ENCODE measurements at regions not wholly inside any gene's neighbourhood (a gene's known extent, or its start where the extent isn't known, plus 50 kb on each side); places are given as distances from the start of the nearest gene placed in this dataset.
A peak's percentile ranks its signal among the peaks of the same experiment; 100 is the strongest.

DNA sequence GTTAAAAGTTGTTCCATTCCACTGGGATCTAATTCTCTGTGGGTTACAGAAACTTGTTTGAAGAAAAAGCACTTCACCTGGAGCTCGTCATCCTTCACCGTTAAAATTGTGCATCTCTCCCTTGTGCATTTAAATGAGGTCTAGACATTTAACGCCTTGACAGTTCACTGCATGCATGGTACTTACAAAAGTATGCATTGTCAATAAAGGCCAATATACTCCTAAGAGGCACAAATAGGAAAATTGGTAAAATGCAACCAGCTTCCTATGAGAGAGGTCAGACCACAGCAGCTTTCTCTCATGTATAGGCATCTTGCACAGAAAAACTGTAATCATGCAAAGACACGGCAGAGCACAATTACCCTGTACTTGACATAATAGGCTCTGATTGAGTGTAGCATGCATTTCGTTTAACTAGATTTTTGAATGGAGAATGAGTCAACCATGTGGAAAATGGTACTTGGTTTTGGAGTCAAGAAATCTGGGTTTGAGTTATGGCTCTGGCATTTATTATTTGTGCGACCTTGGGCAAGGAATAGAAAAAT, 378.5 kb downstream of the RFPL4B start:
- DNase-seq: no peak

DNA sequence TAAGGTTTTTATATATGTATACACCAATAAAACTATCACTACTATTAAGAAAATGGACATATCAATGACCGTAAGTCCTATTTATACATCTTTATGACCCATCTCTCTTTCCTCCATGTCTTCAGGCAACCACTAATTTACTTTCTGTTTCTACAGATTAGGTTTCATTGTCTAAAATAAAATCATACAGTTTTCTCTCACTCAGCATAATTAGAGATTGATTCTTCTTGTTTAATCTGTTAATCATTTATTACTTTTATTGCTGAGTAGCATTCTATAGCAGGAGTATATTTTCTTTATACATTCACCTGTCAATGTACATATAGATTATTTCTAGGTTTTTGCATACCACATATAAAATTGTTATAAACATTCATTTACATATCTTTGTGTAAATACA, 388.0 kb downstream of the RFPL4B start:
- DNase-seq: no peak

DNA sequence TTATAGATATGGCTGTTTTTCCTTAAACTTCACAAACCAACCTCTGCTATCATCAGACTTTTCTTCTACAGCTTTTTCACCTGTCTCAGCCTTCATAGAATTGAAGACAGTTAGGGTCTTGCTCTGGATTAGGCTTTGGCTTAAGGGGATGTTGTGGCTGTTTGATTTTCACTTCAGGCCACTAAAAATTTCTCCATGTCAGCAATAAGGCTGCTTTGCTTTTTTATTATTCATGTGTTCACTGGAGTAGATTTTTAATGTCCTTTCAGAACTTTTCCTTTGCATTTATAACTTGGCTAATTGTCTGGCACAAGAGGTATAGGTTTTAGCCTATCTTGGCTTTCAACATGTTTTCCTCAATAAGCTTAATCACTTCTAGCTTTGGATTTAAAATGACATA, 392.6 kb downstream of the RFPL4B start:
- DNase-seq: no peak

DNA sequence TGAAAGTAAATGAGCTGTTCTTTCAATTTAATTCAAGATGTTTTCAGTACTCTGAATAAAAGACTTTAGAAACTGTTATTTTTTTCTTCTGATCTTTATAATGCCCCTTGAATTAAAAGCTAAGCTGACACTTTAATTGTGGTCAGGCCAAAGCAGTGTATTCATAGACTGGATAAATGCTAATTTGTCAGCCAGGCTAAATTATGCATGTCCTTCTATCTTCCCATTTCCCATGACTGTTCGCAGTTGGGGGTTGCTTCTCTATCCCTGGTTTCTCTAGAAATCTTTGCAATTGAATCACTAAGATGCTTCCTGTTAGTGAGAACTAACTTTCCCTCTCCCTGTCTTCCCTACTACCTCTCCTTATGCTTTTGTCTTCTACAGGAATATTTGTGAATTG, 396.2 kb downstream of the RFPL4B start:
- no peak for DNase-seq

DNA sequence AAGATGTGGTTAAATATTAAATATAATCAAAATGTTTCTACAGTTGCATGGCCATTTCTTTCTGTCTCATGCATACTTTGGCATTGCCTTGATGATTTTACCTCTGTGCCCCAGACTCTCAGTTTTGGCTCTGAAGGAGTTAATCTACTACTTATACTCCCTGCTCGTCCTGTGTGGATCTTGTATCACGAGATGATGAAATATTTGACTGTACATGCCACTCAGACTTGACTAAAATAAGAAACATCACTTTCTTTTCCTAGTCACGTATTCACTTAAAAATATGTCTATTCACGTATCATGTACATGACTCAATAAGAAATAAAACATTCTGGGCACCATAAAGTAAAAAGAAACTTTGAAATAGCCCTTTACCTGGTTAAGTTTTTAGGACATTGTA, 397.7 kb downstream of the RFPL4B start:
- DNase-seq: no peak

DNA sequence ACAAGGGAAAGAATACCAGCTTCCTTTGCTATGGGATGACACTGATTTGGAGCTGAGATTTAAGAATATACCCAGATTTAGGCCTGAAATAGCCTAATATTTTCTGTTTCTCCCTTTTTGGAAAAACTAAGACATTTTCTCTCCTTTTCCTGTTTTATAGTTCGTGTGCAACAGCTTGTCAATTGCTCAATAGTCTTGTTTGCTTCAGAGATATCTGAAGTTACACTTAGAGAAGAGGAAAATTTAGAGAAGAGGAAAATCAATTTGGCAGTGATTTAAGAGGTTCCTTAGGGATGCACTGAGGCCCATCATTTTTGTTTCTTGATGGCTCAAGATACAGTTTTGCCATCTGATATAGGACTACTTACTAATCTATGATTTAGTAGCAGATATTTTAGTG, 398.6 kb downstream of the RFPL4B start:
- DNase-seq: no peak

DNA sequence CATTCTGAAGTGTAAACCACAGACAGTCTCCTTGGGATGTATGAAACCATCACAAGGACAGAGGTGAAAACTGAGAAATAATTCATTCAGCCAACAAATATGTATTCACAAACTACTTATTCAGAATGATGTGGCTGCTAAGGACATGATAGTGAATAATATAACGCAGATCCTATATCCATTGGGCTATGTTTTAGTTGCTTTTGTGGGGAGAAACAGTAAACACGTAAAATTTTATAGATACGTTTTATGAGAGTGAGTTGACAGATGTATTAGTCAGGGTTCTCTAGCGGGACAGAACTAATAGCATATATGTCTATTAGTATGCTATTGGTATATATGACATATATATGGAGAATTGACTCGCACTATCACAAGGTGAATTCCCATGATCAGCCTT, 402.5 kb downstream of the RFPL4B start:
- DNase-seq: no peak

DNA sequence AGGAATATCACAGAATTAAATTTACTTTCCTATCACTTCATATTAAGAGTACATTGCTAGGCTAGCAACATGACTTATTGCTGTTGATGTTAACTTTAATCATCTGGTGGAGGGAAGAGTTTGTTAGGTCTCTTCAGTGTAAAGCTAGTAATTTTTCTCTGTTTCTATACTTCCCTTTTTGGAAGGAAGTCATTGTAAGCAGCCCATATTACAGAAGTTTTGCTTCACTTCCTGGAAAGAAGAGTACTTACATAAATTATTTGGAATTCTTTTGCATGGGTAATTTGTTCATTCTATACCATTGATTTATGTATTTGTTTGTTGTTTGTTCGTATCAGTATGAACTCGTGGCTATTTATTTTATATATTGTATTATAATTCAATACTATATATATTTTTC, 405.2 kb downstream of the RFPL4B start:
- DNase-seq: no peak

DNA sequence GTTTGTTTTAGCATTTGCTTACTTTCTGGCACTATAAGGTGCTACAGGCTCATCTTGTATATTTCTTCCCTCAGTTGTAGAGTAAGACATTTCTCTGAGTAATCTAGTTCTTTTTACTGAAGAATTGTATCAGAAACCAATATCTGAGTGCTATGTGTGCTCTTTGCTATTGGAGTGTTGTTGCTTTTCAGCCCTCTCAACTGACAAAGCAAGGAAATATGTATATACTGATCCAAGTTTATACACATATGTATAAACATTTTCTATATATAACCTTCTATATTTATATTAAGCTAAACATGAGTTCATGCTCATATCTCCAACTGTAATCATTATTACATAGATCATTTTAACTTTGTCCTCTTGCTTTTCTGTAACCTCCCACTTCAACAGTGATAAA, 405.7 kb downstream of the RFPL4B start:
- DNase-seq: no peak

DNA sequence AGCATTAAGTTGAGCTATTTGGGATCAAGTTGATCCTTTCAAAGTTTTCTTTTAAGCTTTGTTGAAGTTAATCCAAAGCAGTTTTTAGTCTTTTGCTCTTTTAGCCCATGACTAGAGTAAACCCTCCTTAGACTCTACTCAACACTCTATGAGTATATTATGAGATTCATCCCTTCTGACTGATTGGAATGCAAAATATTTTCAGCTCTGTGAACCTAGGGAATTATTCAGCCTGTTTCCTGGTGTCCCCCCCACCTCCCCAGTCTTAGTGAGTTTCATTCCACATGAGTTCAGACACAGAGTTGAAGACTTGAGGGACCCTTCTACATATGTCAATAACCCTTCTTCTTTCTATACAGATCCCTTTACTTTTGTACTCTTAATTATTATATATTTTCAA, 413.7 kb downstream of the RFPL4B start:
- DNase-seq: no peak

DNA sequence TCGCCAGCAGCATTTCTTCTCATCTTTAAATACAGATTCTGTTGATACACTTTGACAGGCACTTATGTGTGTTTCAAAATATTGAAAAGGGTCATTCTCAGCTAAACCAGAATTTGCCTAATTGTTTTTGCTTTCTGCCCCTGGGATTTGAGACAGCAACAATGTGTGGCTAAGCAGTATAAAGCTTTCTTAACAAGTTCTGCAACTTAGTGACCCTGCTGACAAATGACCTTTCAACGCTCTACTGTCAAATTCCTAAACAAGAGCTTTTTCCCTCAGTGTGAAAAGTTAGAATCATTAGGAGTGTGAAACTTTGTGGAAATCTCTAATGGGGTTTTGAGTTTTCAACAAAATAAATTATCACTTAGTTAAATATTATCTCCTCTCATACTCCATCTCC, 414.6 kb downstream of the RFPL4B start:
- no peak for DNase-seq

DNA sequence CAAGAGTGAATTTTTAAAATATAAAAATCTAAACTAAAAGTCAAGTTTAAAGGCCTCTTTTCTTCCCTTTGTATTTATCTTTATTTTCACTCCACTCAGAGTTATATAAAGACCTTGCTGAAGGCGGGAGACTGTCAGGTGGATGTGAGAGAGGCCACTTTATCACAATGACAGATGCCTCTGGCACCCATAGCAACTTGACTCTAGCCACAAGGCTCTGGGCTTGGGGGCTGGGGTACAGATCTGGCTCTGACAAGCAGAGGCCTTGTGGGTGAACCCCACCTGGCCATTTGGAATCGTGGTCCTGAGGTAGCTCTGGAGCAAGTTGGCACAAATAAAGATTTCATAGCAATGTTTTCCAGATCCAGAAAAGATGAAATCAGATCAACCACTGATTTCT, 417.2 kb downstream of the RFPL4B start:
- DNase-seq: no peak

DNA sequence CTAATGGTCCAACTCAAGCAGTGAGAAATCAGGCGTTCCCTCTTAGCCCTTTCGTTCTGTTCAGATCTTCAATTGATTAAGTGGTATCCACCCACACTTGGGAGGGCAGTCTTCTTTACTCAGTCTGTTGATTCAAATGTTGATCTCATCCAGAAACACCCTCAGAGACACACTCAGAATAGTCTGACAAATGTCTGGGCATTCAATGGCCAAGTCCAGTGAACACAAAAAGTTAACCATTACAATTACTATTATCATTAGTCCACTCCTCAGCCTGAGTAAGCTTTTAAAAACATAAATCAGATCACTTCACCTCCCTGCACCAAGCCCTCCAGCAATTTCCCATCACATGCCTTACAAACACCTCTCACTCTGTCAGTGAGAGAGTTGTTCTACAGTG, 423.2 kb downstream of the RFPL4B start:
- DNase-seq: no peak

DNA sequence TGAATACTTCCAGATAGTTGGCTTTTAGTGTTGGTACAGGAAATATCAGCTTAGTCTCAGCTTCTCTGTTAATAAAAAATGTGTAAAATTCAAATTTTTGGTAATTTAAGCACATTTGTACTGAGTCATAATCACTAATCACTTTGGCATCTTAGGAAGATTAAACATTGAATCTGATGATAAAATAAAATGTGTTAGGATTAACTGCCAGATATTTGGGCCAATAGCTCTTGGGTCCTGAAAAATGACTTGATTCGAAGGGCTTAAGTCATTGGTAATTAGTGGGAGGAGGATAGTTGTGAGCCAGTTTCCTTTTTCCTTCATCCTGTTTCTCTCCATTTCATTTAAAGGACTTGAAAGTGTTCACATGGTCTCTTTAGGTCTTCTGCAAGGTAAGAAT, 426.1 kb downstream of the RFPL4B start:
- DNase-seq: no peak

DNA sequence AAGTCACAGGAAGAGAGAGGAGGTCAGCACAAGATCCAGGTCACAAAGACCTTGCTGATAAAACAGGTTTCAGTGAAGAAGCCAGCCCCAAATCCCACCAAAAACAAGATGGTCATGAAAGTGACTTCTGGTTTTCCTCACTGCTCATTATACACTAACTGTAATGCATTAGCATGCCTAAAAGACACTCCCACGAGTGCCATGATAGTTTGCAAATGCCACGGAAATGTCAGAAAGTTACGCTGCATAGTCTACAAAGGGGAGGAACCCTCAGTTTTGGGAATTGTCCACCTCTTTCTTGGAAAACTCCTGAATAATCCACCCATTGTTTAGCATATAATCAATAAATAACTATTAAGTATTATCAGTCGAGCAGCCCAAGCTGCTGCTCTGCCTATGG, 427.2 kb downstream of the RFPL4B start:
- no peak for DNase-seq

DNA sequence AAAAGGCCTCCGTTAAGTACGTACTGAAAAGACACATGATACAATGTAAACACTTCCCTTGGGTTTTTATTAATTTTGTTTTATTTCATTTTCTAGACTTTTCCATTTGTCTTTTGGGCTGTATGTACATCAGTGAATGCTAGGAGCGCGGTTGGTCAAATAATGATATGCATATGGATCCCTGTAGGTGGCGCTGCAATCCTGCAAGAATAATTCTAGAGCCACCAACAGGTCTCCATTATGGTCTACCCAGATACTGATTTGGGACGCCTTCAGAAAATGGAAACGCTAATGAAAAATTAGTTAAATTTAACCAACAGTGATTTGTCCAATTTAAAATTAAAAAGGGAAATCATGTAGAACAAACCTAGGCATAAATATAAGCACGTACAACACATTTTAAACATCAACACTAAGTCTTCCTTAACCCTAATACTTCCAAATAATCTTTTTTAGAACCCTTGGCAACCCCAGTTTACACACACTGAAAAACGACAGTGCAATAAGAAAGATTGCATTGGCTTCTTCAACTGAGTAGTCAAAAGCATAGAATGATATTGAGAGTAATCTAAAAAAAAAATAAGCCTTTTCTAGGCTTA, 433.5 kb downstream of the RFPL4B start:
- DNase-seq: peak; percentile 80

DNA sequence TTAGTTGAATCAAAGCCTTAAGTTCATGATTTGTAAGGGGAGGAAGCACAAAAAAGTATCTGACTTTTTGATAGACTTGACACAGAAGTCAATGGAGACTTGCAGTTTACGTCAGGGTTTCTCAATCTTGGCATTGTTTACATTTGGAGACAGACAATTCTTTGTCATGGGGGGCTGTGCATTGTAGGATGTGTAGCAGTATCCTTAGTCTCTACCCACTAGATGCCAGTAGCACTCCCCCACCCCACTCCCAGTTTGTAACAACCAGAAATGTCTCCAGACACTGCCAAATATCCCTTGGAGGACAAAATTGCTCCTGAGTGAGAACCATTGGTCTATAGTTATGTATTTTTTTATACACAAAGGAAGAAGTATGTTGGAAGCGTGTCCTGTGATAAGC, 434.1 kb downstream of the RFPL4B start:
- DNase-seq: no peak

DNA sequence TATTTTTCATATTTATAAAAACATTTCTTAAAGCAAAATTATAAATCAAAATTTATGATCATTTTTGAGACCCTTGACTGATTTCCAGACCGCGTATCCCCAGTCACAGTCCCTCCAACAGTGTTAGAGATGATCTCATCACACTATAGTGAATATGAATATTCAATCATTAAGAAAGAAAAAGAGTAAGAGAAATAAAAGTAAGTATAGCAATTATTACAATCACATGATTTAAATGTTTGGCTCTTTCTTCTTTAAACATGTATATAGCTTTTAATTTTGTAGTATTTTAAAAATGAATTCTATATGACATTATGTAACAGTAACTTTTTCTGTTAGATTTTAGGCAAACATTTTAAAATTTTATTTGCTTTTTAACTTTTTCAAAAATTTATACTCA, 438.3 kb downstream of the RFPL4B start:
- DNase-seq: no peak

DNA sequence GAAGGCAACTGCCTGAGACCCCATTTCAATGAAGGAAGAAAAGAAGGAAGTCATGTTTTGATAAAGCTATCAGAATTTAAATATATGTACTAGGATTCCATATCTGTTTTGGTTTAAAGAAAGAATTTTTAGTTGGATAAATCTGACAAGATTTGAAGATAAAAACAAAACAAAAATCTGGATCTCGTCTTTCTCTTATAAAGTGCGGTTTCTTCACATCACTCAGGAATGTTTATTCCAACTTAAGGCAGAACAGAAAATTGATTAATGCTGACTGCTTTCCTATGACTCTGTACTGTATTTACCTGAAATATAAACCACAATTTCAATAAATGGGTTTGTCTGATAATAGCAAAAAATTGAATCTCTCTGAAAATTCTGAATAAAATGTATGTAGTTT, 439.7 kb downstream of the RFPL4B start:
- DNase-seq: no peak

DNA sequence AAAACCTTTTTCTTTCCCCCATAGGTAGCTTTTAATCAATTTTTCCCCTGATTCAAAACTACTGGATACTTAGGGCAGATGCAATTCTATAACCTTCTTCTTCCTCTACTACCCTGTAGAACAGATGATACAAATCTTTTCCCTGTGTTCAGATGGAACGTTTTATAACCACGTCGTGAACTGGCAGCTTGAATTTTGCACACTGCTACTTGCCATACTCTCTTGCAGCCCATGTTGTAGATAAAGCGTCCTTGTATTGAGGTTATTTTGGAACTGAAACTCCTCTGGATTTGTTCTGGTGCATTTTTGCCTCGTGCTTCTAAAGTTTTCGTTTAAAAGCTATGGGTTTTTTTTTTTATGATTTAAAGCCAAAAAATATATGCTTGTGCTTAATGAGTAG, 440.2 kb downstream of the RFPL4B start:
- DNase-seq: no peak

DNA sequence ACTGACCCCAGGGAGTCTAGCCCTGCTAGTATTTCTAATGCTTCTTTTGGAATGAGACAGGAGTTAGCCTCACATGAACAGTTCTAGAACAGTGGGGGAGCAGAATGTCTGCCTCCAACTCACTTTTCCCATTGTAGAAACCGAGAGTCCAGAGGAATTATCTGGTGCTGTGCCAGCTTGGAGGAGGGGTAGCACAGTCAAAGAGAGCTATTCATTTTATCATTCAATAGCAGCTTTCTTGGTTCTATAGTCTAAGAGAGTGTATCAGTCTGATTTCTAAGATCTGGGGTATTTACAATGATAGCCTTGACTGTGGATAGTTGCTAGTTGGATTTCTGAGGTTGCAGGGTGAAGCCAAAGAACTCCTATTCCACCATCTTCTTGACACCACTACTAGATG, 448.2 kb downstream of the RFPL4B start:
- no peak for DNase-seq

DNA sequence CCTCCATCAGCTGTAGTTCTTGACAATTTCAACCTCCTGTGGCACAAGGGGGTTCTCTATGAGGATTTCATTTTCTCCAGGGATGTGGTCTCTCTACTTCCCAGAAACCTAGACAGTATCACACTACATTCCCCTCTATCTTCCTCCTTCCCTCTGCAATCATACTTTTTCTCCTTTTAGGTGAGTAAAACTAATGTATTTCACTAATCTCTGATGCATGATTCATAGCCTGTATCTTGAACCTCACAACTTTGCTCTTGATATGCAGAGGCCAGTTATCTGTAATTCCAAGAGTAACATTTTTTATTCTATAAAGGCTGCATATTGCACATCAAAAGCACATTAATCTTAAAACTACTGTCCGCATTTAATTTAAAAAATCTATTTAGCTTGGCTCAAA, 449.6 kb downstream of the RFPL4B start:
- no peak for DNase-seq

DNA sequence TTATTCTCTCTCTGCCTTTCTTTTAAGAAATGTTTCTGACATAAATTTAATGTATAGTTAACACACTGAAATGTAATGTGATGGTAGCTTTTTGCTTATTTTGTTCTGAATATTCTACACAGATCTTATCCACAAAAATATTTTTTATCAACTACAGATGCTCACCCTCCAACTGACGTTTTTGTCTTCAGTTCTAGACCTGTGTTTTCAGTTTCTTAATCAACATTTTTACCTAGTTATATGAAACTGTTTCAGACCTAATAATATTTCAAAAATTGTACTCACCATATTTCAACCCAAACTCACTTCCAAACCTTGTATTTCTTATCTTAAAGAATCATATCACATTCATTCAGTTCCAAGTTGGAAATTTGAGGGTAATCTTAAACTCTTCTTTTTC, 452.8 kb downstream of the RFPL4B start:
- no peak for DNase-seq

DNA sequence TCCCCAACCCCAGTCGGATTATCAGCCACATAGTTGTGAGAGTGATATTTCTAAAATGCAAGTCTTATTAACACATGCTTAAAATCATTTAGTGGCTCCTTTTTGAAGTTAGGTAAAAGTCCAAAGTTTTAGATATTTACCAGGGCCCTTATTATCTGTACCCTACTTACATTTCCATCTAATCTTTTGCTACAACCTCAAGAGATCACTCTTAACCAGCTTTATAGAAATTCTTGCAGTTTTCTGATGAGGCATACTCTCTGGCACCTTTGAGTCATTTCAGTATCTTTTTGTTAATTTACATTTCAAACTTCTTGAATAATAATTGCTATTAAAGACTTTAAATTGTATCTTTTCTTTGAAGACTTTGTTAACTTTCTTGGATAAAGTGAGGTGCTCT, 453.3 kb downstream of the RFPL4B start:
- DNase-seq: no peak

DNA sequence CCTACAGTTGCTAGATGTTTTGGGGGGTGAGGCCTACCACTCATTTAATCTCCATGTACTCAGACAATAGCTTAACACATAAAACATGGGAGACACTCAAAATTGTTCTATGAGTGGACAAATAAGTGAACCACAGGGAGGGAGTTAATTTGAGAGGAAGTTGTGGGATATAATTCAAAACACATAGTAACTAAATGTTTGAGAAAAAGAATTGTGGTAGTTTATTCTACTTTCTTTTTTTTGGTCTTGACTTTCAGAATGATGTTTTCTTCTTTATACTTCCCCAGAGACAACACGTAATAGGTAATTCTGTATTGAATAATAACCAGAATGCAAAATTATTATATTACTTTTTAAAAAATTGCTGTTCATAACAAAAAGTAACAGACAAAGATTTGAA, 453.8 kb downstream of the RFPL4B start:
- DNase-seq: no peak

Measured in renal pelvis (tissue), 1 donor.